Neural cell (in vitro differentiated cells): ENCODE measurements at regions not wholly inside any gene's neighbourhood (a gene's known extent, or its start where the extent isn't known, plus 50 kb on each side); places are given as distances from the start of the nearest gene placed in this dataset.

Experiments used
- H2AFZ ChIP-seq: fragments of 200-600, 300-800 bp; sonication (generic), shearing (Covaris generic); 2 replicates; pipeline ENCODE4 v1.6.0; 2014; ENCODE audit warnings: low read depth, mild to moderate bottlenecking, antibody characterized with exemption, low read length, moderate library complexity
- H3F3A ChIP-seq: fragments of 200-600 bp; shearing (Covaris generic); 2 replicates; pipeline ENCODE4 v1.6.1; 2016; ENCODE audit warnings: mild to moderate bottlenecking, moderate library complexity, mixed read lengths, antibody characterized with exemption, low read length; ENCODE audit not compliant: insufficient read depth, poor library complexity, severe bottlenecking
- H3K27ac ChIP-seq: fragments of 200-600, 300-800 bp; sonication (generic), shearing (Covaris generic); 2 replicates; pipeline ENCODE4 v1.5.1; 2014; ENCODE audit warnings: mild to moderate bottlenecking, low read length, moderate library complexity
- H3K27me3 ChIP-seq: fragments of 300-800, 200-600 bp; sonication (generic), shearing (Covaris generic); 2 replicates; pipeline ENCODE4 v1.6.0; 2014; ENCODE audit warnings: mild to moderate bottlenecking, low read depth, low read length, moderate library complexity; ENCODE audit not compliant: insufficient read depth
- H3K36me3 ChIP-seq: fragments of 300-800, 200-600 bp; sonication (generic), shearing (Covaris generic); 2 replicates; pipeline ENCODE4 v1.5.1; 2014; ENCODE audit warnings: mild to moderate bottlenecking, antibody characterized with exemption, low read length, moderate library complexity; ENCODE audit not compliant: insufficient read depth
- H3K4me2 ChIP-seq: fragments of 300-800, 200-600 bp; sonication (generic), shearing (Covaris generic); 2 replicates; pipeline ENCODE4 v1.6.0; 2014; ENCODE audit warnings: mild to moderate bottlenecking, low read length
- H3K4me3 ChIP-seq: fragments of 300-800, 200-600 bp; sonication (generic), shearing (Covaris generic); 2 replicates; pipeline ENCODE4 v1.5.1; 2014; ENCODE audit warnings: mild to moderate bottlenecking, low read length, moderate library complexity
- H3K79me2 ChIP-seq: fragments of 200-600 bp; shearing (Covaris generic); replicated peaks from 2 replicates; pipeline ENCODE4 v1.6.0; 2014; ENCODE audit warnings: mild to moderate bottlenecking, low read length, moderate library complexity; ENCODE audit not compliant: insufficient read depth
- H3K9ac ChIP-seq: fragments of 300-800, 200-600 bp; sonication (generic), shearing (Covaris generic); 2 replicates; pipeline ENCODE4 v1.6.1; 2016; ENCODE audit warnings: mild to moderate bottlenecking, low read length, mixed read lengths
- H3K9me2 ChIP-seq: fragments of 200-600 bp; shearing (Covaris generic); 2 replicates; pipeline ENCODE4 v1.6.1; 2016; ENCODE audit warnings: mild to moderate bottlenecking, low read length, mixed read lengths; ENCODE audit not compliant: insufficient read depth
- H3K9me3 ChIP-seq: fragments of 200-600, 300-800 bp; sonication (generic), shearing (Covaris generic); 2 replicates; pipeline ENCODE4 v1.6.1; 2016; ENCODE audit warnings: mild to moderate bottlenecking, mixed run types, low read length, moderate library complexity, mixed read lengths
- H4K20me1 ChIP-seq: fragments of 200-600 bp; shearing (Covaris generic); 2 replicates; pipeline ENCODE4 v1.6.1; 2016; ENCODE audit warnings: mild to moderate bottlenecking, mixed run types; ENCODE audit not compliant: insufficient read depth
- EP300 ChIP-seq: fragments of 450-650 bp; conservative IDR thresholded peaks from 2 replicates; pipeline ENCODE4 v1.6.1; 2014; ENCODE audit warnings: antibody characterized with exemption, mild to moderate bottlenecking, moderate library complexity; ENCODE audit not compliant: poor library complexity, severe bottlenecking
- MXI1 ChIP-seq: fragments of 450-650 bp; conservative IDR thresholded peaks from 2 replicates; pipeline ENCODE4 v1.6.1; 2014; ENCODE audit warnings: antibody characterized with exemption, mild to moderate bottlenecking; ENCODE audit not compliant: poor library complexity, severe bottlenecking
- POLR2AphosphoS5 ChIP-seq: IDR thresholded peaks from 2 replicates; pipeline ENCODE4 v1.6.1; 2012
- SMC3 ChIP-seq: fragments of 450-650 bp; conservative IDR thresholded peaks from 2 replicates; pipeline ENCODE4 v1.6.1; 2014; ENCODE audit warnings: antibody characterized with exemption, mild to moderate bottlenecking, moderate library complexity; ENCODE audit not compliant: poor library complexity
- TAF1 ChIP-seq: IDR thresholded peaks from 2 replicates; pipeline ENCODE4 v1.6.1; 2012; ENCODE audit warnings: low read depth
- TF ChIP-seq, protein P1 (sequence below): fragments of 450-650 bp; IDR thresholded peaks from 2 replicates; pipeline ENCODE4 v1.5.1; 2014; ENCODE audit warnings: antibody characterized with exemption, mild to moderate bottlenecking, moderate library complexity; ENCODE audit not compliant: poor library complexity, severe bottlenecking
- TF ChIP-seq, protein P2 (sequence below): IDR thresholded peaks from 2 replicates; pipeline ENCODE4 v1.6.1; 2012; ENCODE audit warnings: borderline replicate concordance

DNA sequence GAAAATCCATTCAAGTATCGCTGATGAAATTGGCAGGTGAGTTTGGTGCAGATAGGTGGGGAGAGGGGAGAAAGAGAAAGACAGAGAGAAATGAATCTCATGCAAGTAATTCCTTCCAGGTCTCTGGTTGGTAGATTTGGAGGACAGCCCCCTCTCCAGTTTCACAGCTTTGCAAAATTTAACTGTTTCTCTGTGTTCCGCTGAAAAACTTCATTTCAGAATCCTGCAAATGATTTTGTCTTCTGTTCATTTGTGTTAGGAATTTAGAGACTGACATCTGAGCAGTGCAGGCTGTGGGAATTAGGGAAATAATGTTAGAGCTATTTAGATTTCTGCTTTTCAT lies 328.5 kb downstream of the FBXW7 start:
- Histone ChIP-seq H3K79me2 (no peaks in the 10 kb centered on the region), H3K4me3 (no peak overlapping the region), H4K20me1 (no peaks in the 10 kb centered on the region), H3K27ac (no peak overlapping the region), H3K9me3 (no peaks in the 10 kb centered on the region), H3F3A (no peaks in the 10 kb centered on the region), H3K27me3 (no peaks in the 10 kb centered on the region), H3K9ac (no peak overlapping the region), H3K9me2 (no peaks in the 10 kb centered on the region), H3K36me3 (no peaks in the 10 kb centered on the region), H3K4me2 (no peak overlapping the region), H2AFZ (no peak overlapping the region)
- TF ChIP-seq, protein P1, sequence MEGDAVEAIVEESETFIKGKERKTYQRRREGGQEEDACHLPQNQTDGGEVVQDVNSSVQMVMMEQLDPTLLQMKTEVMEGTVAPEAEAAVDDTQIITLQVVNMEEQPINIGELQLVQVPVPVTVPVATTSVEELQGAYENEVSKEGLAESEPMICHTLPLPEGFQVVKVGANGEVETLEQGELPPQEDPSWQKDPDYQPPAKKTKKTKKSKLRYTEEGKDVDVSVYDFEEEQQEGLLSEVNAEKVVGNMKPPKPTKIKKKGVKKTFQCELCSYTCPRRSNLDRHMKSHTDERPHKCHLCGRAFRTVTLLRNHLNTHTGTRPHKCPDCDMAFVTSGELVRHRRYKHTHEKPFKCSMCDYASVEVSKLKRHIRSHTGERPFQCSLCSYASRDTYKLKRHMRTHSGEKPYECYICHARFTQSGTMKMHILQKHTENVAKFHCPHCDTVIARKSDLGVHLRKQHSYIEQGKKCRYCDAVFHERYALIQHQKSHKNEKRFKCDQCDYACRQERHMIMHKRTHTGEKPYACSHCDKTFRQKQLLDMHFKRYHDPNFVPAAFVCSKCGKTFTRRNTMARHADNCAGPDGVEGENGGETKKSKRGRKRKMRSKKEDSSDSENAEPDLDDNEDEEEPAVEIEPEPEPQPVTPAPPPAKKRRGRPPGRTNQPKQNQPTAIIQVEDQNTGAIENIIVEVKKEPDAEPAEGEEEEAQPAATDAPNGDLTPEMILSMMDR: no peak
- TF ChIP-seq SMC3 (no peak), POLR2AphosphoS5 (no peak)

DNA sequence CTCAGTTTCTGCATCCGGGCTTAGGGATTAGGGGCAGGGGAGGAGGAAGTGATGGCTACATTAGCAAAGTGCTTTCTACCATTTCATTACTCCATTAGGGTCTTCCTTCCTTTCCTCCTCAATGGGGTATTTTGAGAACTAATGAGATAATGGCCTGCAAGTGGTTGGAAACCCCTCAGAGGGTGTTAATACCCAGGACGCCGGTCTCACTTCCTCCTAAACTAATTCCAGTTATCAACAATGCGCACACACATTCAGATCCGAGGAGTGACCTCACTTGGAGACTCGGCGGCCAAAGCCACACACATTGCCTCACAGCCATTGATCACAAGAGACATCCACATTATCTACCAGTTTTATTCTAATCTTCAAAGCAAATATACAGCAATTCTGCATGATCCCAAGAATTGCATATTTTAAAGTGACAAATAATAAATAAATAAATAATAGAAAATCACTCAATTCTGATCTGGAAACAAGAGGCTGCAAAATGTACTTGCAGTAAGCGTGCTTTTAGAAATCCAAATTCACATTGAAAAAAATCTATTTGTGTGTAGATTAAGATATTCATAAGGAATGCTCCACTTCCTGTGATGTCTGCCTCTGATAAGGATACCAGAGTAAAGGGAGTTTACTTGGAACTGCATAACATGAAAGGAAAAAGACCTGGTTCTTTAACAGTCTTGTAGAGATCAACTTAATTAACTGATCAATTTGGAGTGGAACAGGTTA lies 329.1 kb downstream of the FBXW7 start:
- Histone ChIP-seq H2AFZ (no peak overlapping the region), H4K20me1 (no peaks in the 10 kb centered on the region), H3K79me2 (no peaks in the 10 kb centered on the region), H3K9me2 (no peaks in the 10 kb centered on the region), H3K9ac (no peak overlapping the region), H3K9me3 (no peaks in the 10 kb centered on the region), H3K4me3 (no peak overlapping the region), H3K4me2 (no peak overlapping the region), H3K27me3 (no peaks in the 10 kb centered on the region), H3K27ac (no peak overlapping the region), H3F3A (no peaks in the 10 kb centered on the region), H3K36me3 (no peaks in the 10 kb centered on the region)
- TF ChIP-seq EP300 (no peak), MXI1 (no peak)

DNA sequence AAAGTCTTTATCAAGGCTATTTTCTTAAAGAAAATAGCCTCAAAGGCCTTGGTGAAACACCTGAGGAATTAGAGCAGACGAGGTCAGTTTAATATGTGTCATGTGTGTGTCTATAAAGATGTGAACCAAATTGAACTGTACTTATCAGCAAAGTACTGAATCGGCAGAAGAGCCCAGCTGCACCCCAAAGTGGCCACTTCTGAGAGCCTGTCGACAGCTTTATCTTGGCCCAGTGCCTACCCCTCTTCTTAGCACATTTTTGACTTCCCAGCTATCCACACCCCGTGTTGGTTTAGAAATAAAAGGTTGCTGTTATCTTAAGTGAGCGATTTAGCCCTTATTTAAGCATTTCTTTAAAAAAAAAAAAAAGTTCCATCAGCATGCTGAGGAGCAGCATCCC lies 329.7 kb downstream of the FBXW7 start:
- Histone ChIP-seq H3K27me3 (no peaks in the 10 kb centered on the region), H2AFZ (no peak overlapping the region), H3F3A (no peaks in the 10 kb centered on the region), H3K4me3 (no peak overlapping the region), H3K9me2 (no peaks in the 10 kb centered on the region), H3K9me3 (no peaks in the 10 kb centered on the region), H3K79me2 (no peaks in the 10 kb centered on the region), H3K27ac (no peak overlapping the region), H3K36me3 (no peaks in the 10 kb centered on the region), H4K20me1 (no peaks in the 10 kb centered on the region), H3K9ac (no peak overlapping the region), H3K4me2 (no peak overlapping the region)
- TF ChIP-seq, protein P1: no peak
- TF ChIP-seq, protein P2, sequence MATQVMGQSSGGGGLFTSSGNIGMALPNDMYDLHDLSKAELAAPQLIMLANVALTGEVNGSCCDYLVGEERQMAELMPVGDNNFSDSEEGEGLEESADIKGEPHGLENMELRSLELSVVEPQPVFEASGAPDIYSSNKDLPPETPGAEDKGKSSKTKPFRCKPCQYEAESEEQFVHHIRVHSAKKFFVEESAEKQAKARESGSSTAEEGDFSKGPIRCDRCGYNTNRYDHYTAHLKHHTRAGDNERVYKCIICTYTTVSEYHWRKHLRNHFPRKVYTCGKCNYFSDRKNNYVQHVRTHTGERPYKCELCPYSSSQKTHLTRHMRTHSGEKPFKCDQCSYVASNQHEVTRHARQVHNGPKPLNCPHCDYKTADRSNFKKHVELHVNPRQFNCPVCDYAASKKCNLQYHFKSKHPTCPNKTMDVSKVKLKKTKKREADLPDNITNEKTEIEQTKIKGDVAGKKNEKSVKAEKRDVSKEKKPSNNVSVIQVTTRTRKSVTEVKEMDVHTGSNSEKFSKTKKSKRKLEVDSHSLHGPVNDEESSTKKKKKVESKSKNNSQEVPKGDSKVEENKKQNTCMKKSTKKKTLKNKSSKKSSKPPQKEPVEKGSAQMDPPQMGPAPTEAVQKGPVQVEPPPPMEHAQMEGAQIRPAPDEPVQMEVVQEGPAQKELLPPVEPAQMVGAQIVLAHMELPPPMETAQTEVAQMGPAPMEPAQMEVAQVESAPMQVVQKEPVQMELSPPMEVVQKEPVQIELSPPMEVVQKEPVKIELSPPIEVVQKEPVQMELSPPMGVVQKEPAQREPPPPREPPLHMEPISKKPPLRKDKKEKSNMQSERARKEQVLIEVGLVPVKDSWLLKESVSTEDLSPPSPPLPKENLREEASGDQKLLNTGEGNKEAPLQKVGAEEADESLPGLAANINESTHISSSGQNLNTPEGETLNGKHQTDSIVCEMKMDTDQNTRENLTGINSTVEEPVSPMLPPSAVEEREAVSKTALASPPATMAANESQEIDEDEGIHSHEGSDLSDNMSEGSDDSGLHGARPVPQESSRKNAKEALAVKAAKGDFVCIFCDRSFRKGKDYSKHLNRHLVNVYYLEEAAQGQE: no peak
- no peak for TF ChIP-seq MXI1
- no peak for TF ChIP-seq TAF1
